Lung (tissue), 11 donors: ENCODE measurements at regions not wholly inside any gene's neighbourhood (a gene's known extent, or its start where the extent isn't known, plus 50 kb on each side); places are given as distances from the start of the nearest gene placed in this dataset.

ENCODE experiments used
- ATAC-seq: fragments of 200-7000 bp; cut with Tn5 transposase; one replicate; pipeline ENCODE4 v1.9.1; 2020; ENCODE audit warnings: moderate number of reproducible peaks; ENCODE audit not compliant: insufficient read depth, low FRiP score
- DNase-seq, 3 donors: peaks; one replicate each; pipeline ENCODE4 v3.0.0-alpha.2; 2013 to 2017
- H3K27ac ChIP-seq, 2 donors: one replicate each; pipeline ENCODE4 v1.5.1; 2013; ENCODE audit warnings: mild to moderate bottlenecking in 2 of 2, moderate library complexity in 2 of 2, control low read depth in 1 of 2, inconsistent platforms in 1 of 2, low read depth in 1 of 2, low read length in 1 of 2
- H3K27me3 ChIP-seq, 3 donors: one replicate each; pipeline ENCODE4 v1.5.1; 2013; ENCODE audit warnings: low read length in 2 of 3; ENCODE audit not compliant: control insufficient read depth in 3 of 3, insufficient read depth in 3 of 3
- H3K36me3 ChIP-seq, 4 donors: one replicate each; pipeline ENCODE4 v1.5.1; 2013; ENCODE audit warnings: low read length in 4 of 4, mild to moderate bottlenecking in 1 of 4, moderate library complexity in 1 of 4; ENCODE audit not compliant: control insufficient read depth in 4 of 4, insufficient read depth in 4 of 4
- H3K4me1 ChIP-seq, 5 donors: one replicate each; pipeline ENCODE4 v1.5.1; 2013; ENCODE audit warnings: low read length in 5 of 5, mild to moderate bottlenecking in 2 of 5, moderate library complexity in 1 of 5; ENCODE audit not compliant: control insufficient read depth in 5 of 5, insufficient read depth in 5 of 5
- H3K4me3 ChIP-seq: one replicate; pipeline ENCODE4 v1.5.1; 2013; ENCODE audit warnings: mild to moderate bottlenecking, control low read depth, moderate library complexity
- H3K9ac ChIP-seq, 2 donors: one replicate each; pipeline ENCODE4 v1.5.1; 2013; ENCODE audit warnings: low read length in 2 of 2, control low read depth in 1 of 2; ENCODE audit not compliant: insufficient read depth in 1 of 2
- H3K9me3 ChIP-seq, 4 donors: one replicate each; pipeline ENCODE4 v1.5.1; 2013; ENCODE audit warnings: low read length in 3 of 4, mild to moderate bottlenecking in 1 of 4, moderate library complexity in 1 of 4; ENCODE audit not compliant: control insufficient read depth in 4 of 4, insufficient read depth in 3 of 4
- WGBS, 2 donors: extraction: QIAGEN DNeasy Blood & Tissue Kit; methylation state at CpG; one replicate each; pipeline ENCODE4 v1.1.7; 2013; 5-methylcytosine and 5-hydroxymethylcytosine counted together
- TF ChIP-seq, protein P1 (sequence below): IDR thresholded peaks from 2 replicates; pipeline ENCODE4 v1.5.1; 2012; ENCODE audit warnings: mild to moderate bottlenecking; ENCODE audit errors: control extremely low read depth, extremely low read depth
- donor health status: control.
- donor health status: control.
- donor health status: Bipolar disorder and iron deficiency.
- donor health status: healthy.
- donor health status: DM: yes; HTN: yes; CAD: no.

GRCh38 chr5:165834891-165835290 is 2329.5 kb downstream of the MAT2B start:
- Histone ChIP-seq H3K4me1 (no peaks in the 10 kb centered on the region), H3K27ac (no peak overlapping the region), H3K9me3 (no peaks in the 10 kb centered on the region), H3K27me3 (no peaks in the 10 kb centered on the region), H3K4me3 (no peak overlapping the region), H3K36me3 (no peaks in the 10 kb centered on the region), H3K9ac (no peak overlapping the region)
- 59 to 75% methylated on average over 4 of the region's 4 CpGs for WGBS, 2 donors
- no peak for ATAC-seq
- TF ChIP-seq, protein P1, sequence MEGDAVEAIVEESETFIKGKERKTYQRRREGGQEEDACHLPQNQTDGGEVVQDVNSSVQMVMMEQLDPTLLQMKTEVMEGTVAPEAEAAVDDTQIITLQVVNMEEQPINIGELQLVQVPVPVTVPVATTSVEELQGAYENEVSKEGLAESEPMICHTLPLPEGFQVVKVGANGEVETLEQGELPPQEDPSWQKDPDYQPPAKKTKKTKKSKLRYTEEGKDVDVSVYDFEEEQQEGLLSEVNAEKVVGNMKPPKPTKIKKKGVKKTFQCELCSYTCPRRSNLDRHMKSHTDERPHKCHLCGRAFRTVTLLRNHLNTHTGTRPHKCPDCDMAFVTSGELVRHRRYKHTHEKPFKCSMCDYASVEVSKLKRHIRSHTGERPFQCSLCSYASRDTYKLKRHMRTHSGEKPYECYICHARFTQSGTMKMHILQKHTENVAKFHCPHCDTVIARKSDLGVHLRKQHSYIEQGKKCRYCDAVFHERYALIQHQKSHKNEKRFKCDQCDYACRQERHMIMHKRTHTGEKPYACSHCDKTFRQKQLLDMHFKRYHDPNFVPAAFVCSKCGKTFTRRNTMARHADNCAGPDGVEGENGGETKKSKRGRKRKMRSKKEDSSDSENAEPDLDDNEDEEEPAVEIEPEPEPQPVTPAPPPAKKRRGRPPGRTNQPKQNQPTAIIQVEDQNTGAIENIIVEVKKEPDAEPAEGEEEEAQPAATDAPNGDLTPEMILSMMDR, result no peak
- DNase-seq, result no peak

DNA sequence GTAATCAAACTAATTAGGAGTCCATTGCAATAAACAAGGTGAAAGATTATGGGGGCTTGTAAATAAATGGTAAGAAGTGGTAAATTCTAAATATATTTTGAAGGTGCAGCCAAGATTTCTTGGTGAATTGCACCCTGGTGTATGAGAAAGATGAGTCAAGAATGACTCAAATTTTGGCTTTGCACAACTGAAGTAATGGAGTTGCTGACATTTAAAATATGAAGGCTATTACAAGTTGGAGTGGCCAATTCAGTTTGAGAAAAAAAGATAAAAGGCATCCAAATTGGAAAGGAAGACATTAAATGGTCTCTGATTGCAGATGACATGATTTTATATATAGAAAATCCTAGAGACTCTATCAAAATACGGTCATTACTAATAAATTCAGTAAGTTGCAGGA is 2330.6 kb downstream of the MAT2B start:
- DNase-seq (no peak), ATAC-seq (no peak)
- TF ChIP-seq, protein P1, result no peak
- no peaks in the 10 kb centered on the region for H3K27me3 ChIP-seq
- H3K9me3 ChIP-seq, result no peaks in the 10 kb centered on the region
- H3K4me1 ChIP-seq, result no peaks in the 10 kb centered on the region
- H3K9ac ChIP-seq, result no peak overlapping the region
- H3K4me3 ChIP-seq, result no peak overlapping the region
- H3K36me3 ChIP-seq, result no peaks in the 10 kb centered on the region
- no peak overlapping the region for H3K27ac ChIP-seq
- WGBS, 2 donors, result 79 to 90% methylated on average over 1 of the region's 1 CpG

DNA sequence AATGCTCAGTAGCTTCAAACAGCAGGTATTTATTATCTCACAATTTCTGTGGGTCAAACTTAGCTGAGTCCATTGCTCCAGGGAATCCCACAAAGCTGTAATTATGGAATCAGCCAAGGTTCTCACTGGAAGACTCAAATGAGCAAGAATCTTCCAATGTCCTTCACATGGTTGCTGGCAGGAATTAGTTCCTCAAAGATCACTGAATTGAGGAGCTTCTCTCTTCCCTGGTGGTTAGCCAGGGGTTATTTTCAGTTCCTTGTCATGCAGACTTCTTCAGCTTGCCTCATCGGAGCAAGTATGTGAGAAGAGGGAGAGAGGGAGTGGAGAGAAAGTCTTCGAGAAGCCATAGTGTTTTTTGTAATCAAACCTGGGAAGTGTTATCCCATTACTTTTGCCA is 2331.9 kb downstream of the MAT2B start:
- no peak overlapping the region for H3K27ac ChIP-seq
- H3K4me3 ChIP-seq, result no peak overlapping the region
- no peaks in the 10 kb centered on the region for H3K4me1 ChIP-seq
- H3K36me3 ChIP-seq, result no peaks in the 10 kb centered on the region
- ATAC-seq (no peak), DNase-seq (no peak)
- H3K9ac ChIP-seq, result no peak overlapping the region
- no peaks in the 10 kb centered on the region for H3K27me3 ChIP-seq
- WGBS, 2 donors, result 77 to 82% methylated on average over 2 of the region's 2 CpGs
- H3K9me3 ChIP-seq, result no peaks in the 10 kb centered on the region
- TF ChIP-seq, protein P1, result no peak

GRCh38 chr5:165844571-165844970 is 2339.2 kb downstream of the MAT2B start:
- Histone ChIP-seq H3K36me3 (no peaks in the 10 kb centered on the region), H3K27ac (no peak overlapping the region), H3K4me3 (no peak overlapping the region), H3K9ac (no peak overlapping the region), H3K27me3 (no peaks in the 10 kb centered on the region), H3K9me3 (no peaks in the 10 kb centered on the region), H3K4me1 (no peaks in the 10 kb centered on the region)
- TF ChIP-seq, protein P1, result no peak
- no peak for ATAC-seq
- whole genome bisulfite sequencing, 2 donors, result 87% methylated on average over 5 of the region's 5 CpGs
- no peak for DNase-seq
